WERI-Rb-1 (cell line): ENCODE measurements at regions not wholly inside any gene's neighbourhood (a gene's known extent, or its start where the extent isn't known, plus 50 kb on each side); places are given as distances from the start of the nearest gene placed in this dataset.

Source experiments
- DNase-seq: peaks from one replicate; pipeline ENCODE4 v3.0.0-alpha.2; 2020
- H3K27ac ChIP-seq: fragments of 250-450 bp; sonication (Bioruptor Pico); 2 replicates; pipeline ENCODE4 v1.5.1; 2020; ENCODE audit warnings: mild to moderate bottlenecking, moderate library complexity
- H3K27me3 ChIP-seq: fragments of 250-450 bp; sonication (Bioruptor Pico); 2 replicates; pipeline ENCODE4 v1.5.1; 2021; ENCODE audit warnings: mild to moderate bottlenecking, low read depth, moderate library complexity; ENCODE audit not compliant: insufficient read depth, severe bottlenecking
- H3K36me3 ChIP-seq: fragments of 250-450 bp; sonication (Bioruptor Pico); 2 replicates; pipeline ENCODE4 v1.5.1; 2020; ENCODE audit warnings: mild to moderate bottlenecking, moderate library complexity
- H3K4me3 ChIP-seq: 2 replicates; pipeline ENCODE4 v1.5.1; 2011; ENCODE audit warnings: low read depth, mild to moderate bottlenecking, control low read depth, low read length
- H3K9me3 ChIP-seq: fragments of 250-450 bp; sonication (Bioruptor Pico); 2 replicates; pipeline ENCODE4 v1.5.1; 2021; ENCODE audit warnings: mild to moderate bottlenecking, moderate library complexity; ENCODE audit not compliant: severe bottlenecking
- CTCF ChIP-seq: IDR thresholded peaks from 2 replicates; pipeline ENCODE4 v1.5.1; 2011; ENCODE audit warnings: low read depth, mild to moderate bottlenecking, control low read depth, inconsistent platforms, low read length

- H3K27ac ChIP-seq = no peak overlapping the region
- no peaks in the 10 kb centered on the region for H3K36me3 ChIP-seq
- no peak overlapping the region; the same call in 1 of the 2 replicates for H3K4me3 ChIP-seq
- H3K9me3 ChIP-seq = peaks cover 16% of the 10 kb centered on the region
- TF ChIP-seq CTCF = no peak
- peak; percentile 25 for DNase-seq
- H3K27me3 ChIP-seq = peaks cover 90% of the 10 kb centered on the region
Measured at GRCh38 chr5:1745123-1745795, 54.4 kb downstream of the MRPL36 start.

GRCh38 chr5:1744393-1745122 is 55.1 kb downstream of the MRPL36 start:
- Histone ChIP-seq H3K4me3 (no peak overlapping the region), H3K36me3 (no peaks in the 10 kb centered on the region), H3K9me3 (peaks cover 22% of the 10 kb centered on the region), H3K27me3 (peaks cover 83% of the 10 kb centered on the region), H3K27ac (no peak overlapping the region)
- DNase-seq = peak; percentile 2
- no peak for TF ChIP-seq CTCF

GRCh38 chr5:1743769-1744085 is 55.9 kb downstream of the MRPL36 start:
- peaks cover 79% of the 10 kb centered on the region for H3K27me3 ChIP-seq
- H3K9me3 ChIP-seq = peaks cover 26% of the 10 kb centered on the region
- H3K27ac ChIP-seq = no peak overlapping the region
- peak; percentile 4 for DNase-seq
- H3K36me3 ChIP-seq = no peaks in the 10 kb centered on the region
- no peak overlapping the region for H3K4me3 ChIP-seq
- TF ChIP-seq CTCF = no peak

GRCh38 chr5:1743061-1743768 is 56.4 kb downstream of the MRPL36 start:
- no peak for TF ChIP-seq CTCF
- H3K27me3 ChIP-seq = peaks cover 79% of the 10 kb centered on the region
- no peaks in the 10 kb centered on the region for H3K36me3 ChIP-seq
- peaks cover 26% of the 10 kb centered on the region for H3K9me3 ChIP-seq
- H3K27ac ChIP-seq = no peak overlapping the region
- no peak overlapping the region for H3K4me3 ChIP-seq
- no peak for DNase-seq

GRCh38 chr5:1737790-1738405 is 61.7 kb downstream of the MRPL36 start:
- Histone ChIP-seq H3K9me3 (peaks cover 21% of the 10 kb centered on the region), H3K27me3 (peaks cover 75% of the 10 kb centered on the region), H3K27ac (no peak overlapping the region), H3K36me3 (no peaks in the 10 kb centered on the region), H3K4me3 (no peak overlapping the region)
- TF ChIP-seq CTCF = peak; percentile 86
- peak; percentile 52 for DNase-seq
